ENCODE measurements at regions not wholly inside any gene's neighbourhood (a gene's known extent, or its start where the extent isn't known, plus 50 kb on each side); places are given as distances from the start of the nearest gene placed in this dataset.

GRCh38 chr18:51559902-51560287, 362.4 kb upstream of the MEX3C start:
- TF ChIP-seq CTCF (conservative IDR thresholded peaks at IDR 0.05; ENCODE audit: low read length) (no peak), EZH2phosphoT487 (IDR thresholded peaks at IDR 0.05; ENCODE audit: borderline replicate concordance, low read depth, low read length) (no peak)

Data from OCI-LY7 (cell line).